DMS 273 (cell line): ENCODE measurements at regions not wholly inside any gene's neighbourhood (a gene's known extent, or its start where the extent isn't known, plus 50 kb on each side); places are given as distances from the start of the nearest gene placed in this dataset.

Experiments used
- DNase-seq: peaks from one replicate; lab custom pipeline; 2025; ENCODE audit not compliant: unreplicated experiment; lab: John Stamatoyannopoulos, UW

DNA sequence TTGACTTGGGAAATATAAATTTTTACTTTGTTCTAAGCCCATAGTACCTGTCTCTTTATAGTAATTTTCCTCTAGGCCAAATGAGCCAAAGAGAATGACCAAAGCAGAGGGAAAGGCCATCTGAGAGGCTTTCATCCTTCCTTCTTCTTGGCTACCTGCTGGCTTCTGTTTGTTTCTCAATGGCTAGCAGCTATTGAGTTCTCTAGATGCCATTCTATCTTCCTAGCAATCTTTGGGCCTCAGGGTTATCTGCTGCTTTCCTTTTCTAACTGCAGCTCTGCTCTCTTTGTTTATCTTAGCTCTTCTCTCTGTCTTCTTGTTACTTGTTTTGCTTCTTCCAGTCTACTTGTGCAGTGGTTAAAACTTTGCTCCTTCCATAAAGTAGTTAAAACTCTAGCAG, 601.1 kb upstream of the NRXN1 start:
- no peak for DNase-seq

DNA sequence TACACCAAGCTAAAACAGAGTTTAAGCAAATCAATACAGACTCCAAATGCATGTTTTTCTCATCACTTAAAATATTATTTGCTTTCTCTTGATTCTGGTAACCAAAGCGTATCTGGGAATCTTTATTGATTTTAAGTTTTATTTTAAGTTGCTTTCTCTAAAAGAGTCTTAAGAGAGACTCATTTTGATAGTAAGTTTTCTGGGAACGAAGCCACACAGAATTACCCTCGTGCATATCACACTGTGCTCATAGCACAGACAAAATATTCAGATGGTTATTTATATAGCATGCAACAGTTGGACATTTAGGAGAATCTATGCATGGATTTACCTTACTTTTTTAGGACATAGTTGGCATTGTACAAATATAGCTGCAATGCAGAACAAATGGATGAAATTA, 597.5 kb upstream of the NRXN1 start:
- DNase-seq: no peak

DNA sequence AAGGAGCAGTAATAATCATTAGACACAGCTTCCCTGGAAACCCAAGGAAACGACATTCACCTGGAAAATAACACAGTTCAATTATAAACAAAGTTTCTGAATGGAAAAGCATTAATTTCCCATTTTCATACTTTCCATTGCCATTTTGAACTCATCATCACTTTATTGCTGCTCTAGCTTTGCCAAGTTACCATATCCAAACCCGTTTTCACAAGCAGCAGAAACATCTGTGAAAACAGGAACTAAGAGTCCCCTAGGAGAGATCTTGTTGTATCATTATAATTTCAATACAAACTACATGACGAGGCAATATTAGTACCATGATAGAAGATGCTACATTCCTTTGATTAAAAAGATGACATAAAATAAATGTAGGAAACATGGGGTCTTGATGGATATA, 597.0 kb upstream of the NRXN1 start:
- no peak for DNase-seq

DNA sequence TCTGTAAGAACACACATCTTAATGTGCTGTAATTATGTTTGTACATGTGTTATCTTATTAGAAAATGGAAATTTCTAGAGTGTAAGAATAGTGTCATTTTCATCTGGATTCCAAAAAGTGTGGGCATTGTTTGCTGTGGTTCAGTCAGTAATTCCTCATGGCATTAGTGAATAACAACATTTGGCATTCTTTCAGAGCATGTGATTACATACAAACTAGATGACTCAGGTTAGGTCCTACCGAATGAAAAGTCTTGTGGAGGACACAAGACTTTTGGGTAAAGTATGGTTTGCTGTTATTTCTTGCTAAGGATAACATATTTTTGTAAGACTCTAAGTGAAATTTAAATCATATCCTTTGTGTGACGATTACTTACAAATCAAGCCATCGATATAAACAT, 593.1 kb upstream of the NRXN1 start:
- DNase-seq: no peak

DNA sequence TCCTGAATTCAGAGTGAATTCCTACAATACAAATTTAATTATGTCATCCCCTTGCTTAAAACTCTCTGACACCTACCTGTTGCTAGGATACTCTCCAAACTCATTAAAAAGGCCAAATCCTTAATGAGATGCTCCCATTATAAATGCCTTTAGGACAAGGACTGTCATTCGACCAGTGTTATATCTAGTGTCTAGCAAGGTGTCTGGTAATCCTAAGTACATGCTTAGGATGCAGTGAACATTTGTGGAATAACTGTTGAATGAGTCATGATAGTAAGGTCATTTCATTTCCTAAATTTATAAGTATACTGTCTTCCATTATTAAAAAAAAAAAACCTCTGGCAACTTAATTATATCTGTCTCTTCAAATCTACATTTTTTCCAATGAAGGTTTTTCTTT, 588.9 kb upstream of the NRXN1 start:
- DNase-seq: no peak

DNA sequence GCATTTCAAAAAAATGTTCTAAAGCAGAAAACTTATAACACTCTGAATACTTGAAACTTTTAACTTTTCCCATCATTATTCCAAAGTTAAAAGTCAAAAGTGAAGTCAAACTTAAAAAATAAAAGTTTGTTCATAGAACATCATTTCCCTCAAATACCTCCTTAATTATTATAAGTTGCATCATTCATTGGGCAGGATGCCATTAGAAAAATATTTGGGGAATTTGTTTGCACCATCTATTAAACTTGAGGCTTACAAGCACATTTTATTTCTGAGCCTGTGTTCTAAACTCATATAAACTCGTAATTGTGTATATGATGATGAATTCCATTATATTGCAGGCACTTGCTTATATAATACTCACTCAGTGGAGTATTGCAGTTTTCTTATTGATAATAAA, 588.0 kb upstream of the NRXN1 start:
- no peak for DNase-seq

DNA sequence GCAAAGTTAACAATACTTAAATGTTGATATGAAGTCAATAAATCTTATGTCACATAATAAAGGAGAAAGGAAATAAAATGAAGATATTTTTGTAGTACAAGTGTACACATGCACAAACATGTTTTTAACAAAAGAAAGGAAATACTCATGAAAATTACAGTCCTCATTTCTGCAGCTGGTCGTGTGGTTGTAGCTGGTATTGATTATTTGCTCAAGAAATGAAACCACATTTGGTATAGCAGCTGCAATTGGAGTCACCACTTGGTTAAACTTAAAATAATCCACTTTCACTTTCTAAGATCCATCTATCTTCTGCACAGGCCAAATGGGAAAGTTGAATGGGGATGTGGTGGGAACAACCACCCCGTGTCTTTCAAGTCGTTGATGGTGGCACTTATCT, 580.5 kb upstream of the NRXN1 start:
- DNase-seq: no peak

DNA sequence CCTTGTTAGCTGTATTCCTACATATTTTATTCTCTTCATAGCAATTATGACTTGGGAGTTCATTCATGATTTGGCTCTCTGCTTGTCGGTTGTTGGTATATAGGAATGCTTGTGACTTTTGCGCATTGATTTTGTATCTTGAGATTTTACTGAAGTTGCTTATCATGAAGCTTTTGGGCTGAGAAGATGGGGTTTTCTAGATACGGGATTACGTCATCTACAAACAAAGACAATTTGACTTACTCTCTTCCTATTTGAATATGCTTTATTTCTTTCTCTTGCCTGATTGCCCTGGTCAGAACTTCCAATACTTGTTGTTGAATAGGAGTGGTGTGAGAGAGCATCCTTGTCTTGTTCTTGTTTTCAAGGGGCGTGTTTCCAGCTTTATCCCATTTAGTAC, 569.8 kb upstream of the NRXN1 start:
- DNase-seq: no peak

DNA sequence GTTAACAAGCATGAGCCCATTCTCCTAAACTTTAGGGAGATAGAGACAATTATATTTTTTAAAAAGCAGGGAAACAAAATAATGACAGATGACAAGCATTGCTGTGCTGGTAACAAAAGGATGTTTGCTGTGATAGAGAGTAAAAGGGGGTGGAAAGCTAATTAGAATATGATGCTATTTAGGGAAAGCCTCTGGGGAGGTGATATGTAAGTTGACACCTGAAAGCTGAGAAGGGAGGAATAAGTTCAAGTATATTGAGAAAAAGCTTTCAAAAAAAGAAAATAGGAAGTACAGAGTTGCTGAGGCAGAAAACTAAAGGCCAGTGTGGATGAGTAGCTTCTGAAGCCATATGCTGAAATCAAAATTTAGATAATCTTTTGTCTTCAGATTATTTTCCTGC, 565.2 kb upstream of the NRXN1 start:
- DNase-seq: peak; percentile 12

DNA sequence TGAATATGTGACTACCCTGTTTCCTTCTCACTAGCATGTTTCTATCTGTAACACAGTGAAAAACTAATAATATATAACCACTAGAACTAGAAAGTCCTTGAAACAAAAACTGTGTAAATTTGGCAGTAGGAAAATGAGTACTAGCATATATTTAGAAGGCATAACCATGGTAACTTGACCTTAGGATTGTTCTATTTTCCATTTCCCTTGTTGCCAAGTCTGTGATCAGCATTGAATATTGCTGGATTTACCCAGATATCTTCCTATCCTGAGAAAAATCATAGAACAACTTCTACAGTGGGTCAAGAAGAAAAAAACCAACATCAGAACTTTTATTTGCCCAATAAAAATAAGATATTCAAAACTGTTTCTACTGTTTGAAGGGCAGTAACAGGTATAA, 563.9 kb upstream of the NRXN1 start:
- no peak for DNase-seq

DNA sequence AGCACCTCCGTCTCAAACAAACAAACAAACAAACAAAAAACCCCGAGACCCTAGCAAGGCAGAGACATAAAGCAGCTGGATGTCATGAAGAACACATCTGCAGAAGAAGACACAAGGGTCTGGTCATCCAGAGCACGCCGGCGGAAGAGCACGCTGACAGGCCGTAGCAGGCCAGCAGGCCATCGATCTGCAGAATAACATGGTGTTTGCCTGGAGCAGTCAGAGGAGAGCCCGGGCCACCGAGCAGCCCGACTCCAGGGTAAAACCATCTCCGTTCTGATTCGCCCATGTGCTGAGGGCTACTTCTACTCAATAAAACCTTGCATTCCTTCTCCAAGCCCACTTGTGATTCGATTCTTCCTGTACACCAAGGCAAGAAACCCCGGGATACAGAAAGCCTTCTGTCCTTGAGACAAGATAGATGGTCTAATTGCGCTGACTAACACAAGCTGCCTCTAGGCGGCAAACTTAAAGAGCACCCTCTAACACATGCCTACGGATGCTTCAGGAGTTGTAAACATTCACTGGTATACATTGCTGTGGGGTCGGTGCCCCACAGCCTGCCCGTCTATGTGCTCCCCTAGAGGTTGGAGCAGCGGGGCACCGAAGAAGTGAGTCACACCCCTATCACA, 549.8 kb upstream of the NRXN1 start:
- DNase-seq: no peak

DNA sequence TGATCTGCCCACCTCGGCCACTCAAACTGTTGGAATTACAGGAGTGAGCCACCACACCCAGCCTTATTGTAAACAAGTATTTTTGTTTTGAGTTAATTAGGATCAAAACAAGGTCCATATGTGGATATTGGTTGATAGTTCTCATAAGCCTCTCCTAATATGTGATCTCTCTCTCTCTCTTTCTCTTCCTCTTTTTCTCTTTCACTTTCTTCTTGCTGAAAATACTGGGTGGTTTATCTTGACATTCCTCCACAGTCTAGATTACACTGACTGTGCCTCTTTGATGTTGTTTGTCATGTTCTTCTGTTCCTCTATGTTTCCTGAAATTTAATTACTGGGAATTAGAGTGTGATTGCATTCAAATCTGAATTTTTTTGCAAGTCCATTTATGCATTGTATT, 547.5 kb upstream of the NRXN1 start:
- DNase-seq: no peak

DNA sequence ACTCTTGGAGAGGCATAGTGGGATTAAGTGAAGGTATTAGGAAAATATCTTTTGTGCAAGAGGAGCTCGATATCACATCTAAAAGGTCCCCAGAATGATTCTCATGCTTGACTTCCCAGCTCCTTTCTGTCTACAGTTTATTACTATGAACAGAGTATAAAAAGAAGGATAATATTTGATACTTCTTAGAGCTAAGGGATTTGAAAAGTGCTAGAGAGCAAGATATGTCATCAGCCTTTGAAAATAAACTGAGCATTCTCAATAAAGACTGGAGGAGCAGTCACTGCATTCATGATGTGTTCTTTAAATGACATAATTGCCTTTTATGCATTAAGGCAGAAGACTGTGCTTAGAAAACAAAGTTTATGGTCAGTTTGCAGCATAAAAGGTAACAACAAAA, 543.2 kb upstream of the NRXN1 start:
- DNase-seq: no peak

DNA sequence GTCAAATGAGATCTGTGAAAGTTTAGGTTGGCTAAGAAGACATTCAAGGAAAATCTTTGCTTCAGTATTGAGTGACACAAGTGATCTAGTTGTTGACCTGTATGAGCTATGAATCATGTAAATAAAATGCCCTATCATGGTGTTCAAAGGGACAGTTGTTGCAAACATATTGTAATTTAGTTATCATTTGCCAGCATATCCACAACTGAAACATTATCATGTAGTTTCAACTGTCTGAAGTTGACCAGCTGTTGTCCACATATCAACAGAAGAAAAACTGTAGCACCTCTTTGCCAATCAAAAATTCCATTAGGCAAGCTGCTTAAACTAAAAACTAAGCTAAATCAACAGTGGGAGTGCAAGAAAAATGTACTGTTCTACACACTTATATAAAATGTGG, 527.1 kb upstream of the NRXN1 start:
- peak; percentile 3 for DNase-seq

DNA sequence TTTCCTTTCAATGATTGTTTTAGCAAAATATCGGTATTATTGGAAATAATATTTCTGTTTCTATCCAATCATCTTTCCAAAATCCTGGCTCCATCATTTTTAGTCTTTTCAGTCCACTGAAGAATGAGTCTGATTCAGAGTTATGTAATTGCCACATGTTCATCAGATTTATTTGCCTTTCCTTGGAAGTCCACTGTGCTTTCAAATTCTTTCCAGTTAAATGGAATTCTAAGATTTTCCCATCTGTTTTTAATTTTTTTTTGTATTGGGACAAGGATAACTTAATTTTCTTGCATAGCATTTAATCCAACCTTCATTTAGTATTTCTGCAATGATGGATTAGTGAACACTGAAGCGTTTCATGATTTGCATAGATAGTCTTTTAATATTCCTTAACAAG, 521.5 kb upstream of the NRXN1 start:
- no peak for DNase-seq

DNA sequence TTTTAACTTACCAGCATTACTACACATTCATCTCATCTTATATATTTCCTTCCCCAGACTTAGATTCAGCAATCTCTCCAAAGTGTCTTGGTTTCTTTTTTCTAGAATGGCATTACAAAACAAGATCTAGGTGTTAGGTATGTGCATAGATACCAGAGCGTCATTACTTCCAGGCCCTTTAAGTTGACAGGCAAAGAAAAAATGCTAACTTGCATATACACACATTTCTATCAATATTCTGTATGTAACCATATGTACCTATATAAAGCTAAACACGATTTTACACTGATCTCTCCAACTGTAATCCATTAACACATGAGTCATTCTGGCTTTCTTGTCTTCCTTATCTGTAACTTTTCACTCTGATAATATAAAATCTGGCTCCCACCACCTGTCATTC, 503.8 kb upstream of the NRXN1 start:
- peak; percentile 10 for DNase-seq

DNA sequence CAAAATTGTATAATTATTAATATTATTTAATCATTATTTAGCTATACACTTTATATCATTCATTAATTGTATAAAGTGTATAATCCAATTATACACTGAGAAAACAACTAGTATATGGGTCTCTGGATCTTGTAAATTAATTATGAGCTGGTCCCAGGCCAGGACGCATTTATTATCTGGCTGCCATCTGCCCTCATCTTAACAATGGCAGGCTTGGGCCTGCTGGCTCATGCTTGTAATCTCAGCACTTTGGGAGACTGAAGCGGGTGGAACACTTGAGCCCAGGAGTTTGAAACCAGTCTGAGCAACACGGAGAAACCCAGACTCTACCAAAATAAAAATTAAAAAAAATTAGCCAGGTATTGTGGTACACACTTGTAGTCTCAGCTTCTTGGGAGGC, 502.2 kb upstream of the NRXN1 start:
- peak; percentile 93 for DNase-seq

DNA sequence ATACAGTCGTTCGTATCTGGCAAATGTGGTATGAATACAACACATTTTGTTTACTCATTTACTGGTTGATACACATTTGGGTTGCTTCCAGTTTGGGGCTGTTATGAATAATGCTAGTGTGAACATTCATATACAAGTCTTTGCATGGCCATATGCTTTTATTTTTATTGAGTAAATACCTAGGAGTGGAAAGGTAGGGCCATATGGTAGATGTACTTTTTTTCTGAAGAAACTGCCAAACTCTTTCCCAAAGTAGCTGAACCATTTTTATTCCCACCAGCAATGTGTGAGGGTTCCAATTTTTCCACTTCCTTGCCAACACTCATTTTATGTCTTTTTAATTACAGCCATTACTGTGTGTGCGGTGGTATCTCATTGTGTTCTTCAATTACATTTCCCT, 496.2 kb upstream of the NRXN1 start:
- DNase-seq: peak; percentile 37

DNA sequence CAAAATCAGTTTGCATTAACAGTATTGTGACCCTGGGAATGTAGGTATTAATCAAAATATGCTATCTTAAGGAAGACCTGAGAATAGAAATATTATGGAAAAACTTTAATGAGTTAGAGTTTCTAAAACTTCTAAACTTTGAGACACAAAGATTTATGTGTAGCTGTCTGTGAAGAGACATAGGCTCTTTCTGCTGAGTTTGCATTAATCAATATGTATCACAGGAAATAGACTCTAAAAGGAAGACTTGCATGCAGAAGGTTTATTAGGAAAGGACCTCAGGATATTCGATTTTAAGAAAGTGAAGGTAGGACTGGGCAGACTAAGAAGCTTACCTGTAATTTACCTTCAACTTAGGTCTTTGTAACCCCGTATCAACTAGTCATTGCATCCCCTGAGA, 494.8 kb upstream of the NRXN1 start:
- no peak for DNase-seq

DNA sequence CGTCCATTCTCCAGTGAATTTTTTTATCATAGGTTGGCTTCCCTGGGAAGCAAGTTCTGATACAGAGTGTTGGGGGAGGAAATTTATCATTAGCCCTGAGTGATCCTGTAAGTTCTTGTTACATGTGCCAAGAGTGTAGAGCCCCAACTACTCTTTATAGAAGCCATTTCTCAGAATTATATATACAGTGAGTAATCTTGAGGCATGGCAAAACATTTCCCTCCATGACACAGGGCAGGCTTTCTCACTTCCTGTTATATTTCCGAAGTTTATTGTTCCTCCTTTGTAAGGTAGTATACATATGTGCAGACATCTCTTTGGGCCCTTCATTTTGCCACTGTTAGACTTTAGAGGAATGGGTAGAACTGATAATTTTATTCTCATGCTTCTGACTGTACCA, 484.7 kb upstream of the NRXN1 start:
- no peak for DNase-seq

DNA sequence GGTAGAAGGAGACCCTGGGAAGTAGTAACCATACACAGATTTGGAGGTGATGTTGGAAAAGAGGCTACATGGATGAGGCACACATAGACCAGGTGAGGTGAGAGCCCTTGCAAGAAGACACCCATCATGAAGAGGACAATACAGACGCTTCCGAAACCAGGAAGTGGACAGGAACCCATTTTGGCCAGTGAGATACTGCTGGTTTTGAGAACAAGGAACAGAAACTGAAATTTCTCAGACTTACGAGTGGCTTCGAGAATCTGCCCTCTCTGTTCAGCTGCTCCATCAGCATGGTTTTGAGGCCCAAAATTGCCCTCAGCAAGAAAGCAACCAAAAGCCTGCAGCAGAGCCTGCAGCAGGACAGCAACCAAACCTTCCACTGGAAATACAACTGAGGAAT, 479.1 kb upstream of the NRXN1 start:
- no peak for DNase-seq

DNA sequence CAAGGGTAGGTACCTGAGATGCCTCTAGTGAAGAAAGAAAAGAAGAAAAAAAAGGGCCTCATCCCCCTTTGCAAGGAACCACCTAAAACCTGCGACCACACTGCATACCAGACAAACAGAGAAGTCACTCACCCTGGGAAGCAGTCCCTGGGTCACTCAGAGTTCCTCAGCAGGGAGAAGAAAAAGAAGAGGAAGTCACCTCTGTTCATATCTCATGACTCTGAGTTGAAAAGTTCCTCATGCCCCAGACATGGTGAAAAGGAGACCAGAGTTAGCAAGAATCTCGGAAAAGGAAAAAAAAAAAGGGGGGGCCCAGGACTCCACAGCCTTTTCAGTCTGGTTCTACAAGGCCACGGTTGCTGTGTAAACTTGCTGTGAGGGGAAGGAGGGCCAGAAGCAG, 478.4 kb upstream of the NRXN1 start:
- DNase-seq: no peak

DNA sequence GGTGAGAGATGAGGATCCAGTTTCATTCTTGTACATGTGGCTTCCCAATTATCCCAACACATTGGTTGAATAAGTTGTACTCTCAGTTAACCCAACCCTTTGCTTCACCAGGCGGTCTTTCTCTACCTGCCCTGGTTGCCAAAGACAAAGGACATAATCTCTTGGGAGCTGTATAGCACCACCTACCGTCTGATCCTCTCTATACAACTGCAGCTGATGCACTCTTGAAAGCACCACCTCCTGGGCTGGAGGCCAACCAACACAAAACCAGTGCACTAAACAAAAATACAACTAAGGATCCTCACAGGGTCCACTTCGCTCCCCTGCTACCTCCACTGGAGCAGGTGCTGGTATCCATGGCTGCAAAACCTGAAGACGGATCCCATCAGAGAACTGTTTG, 473.6 kb upstream of the NRXN1 start:
- DNase-seq: no peak
